SU-DHL-6 (cell line): ENCODE measurements at regions not wholly inside any gene's neighbourhood (a gene's known extent, or its start where the extent isn't known, plus 50 kb on each side); places are given as distances from the start of the nearest gene placed in this dataset.

Experiments used
- CTCF ChIP-seq: fragments of 200-600 bp; sonication (generic); IDR thresholded peaks from one replicate; pipeline ENCODE4 v1.5.1; 2017; ENCODE audit warnings: antibody characterized with exemption, mild to moderate bottlenecking, low read length, moderate library complexity; ENCODE audit not compliant: insufficient read depth, poor library complexity, severe bottlenecking
- EZH2phosphoT487 ChIP-seq: fragments of 200-600 bp; sonication (generic), shearing (Covaris generic); conservative IDR thresholded peaks from 2 replicates; pipeline ENCODE4 v1.6.1; 2018; ENCODE audit warnings: mild to moderate bottlenecking, antibody characterized with exemption, low read length, moderate library complexity, mixed read lengths

- TF ChIP-seq CTCF (no peak), EZH2phosphoT487 (no peak)
These were observed 113.8 kb upstream of the FAM174A start for GRCh38 chr5:100421360-100421759.
